DMS 273 (cell line): ENCODE measurements at regions not wholly inside any gene's neighbourhood (a gene's known extent, or its start where the extent isn't known, plus 50 kb on each side); places are given as distances from the start of the nearest gene placed in this dataset.

Experiments used
- DNase-seq: peaks from one replicate; lab custom pipeline; 2025; ENCODE audit not compliant: unreplicated experiment; lab: John Stamatoyannopoulos, UW

DNA sequence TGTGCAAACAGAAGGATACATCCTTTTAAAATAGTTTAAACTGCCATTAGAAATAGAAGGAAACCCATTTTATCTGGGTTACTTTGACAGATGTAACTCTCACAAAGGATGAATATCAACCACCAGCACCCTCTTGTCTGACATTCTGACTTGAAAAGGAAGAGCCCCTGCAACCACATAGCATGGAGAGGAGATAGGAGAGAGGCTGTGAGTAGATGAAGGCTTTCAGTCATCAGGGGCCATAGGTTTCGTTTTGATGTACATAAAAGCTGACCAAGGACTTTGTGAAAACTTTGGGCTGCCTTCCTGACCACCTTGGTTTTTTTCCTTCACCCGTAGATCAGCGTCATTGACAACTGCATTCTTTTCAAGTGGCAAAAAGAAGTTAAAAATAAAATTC, 211.6 kb upstream of the PRPS1L1 start:
- DNase-seq = no peak

DNA sequence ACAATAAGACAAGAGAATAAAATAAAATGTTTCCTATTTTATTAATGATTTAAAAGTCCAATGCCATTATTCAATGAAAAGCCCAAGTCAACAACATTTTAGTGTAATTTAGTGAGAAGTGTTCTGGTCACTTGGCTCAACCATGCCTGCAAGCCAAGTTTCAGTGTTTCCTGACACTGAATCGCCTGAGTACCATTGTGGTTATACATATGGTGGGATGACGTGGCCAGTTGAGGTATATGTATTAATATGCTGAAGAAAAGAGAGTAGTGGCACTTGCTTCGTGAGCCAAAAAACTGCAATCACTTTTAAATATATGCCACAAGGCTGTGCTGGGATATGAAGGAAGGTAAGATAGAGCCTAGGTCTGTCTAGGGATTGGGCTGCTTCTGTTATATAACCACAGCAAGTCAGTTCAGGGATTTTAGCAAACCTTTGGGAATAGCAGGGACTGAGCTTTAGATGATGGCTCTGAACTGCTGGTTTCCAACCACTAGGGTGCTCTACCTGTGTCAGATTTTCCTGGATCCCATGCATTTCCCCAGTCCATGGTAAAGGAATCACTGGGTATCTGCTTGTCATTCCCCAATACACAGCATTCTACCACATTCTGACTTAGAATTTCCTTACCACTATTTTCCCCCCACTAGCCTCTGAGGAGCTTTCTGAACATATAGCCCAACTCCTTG, 214.0 kb upstream of the PRPS1L1 start:
- peak; percentile 4 for DNase-seq

DNA sequence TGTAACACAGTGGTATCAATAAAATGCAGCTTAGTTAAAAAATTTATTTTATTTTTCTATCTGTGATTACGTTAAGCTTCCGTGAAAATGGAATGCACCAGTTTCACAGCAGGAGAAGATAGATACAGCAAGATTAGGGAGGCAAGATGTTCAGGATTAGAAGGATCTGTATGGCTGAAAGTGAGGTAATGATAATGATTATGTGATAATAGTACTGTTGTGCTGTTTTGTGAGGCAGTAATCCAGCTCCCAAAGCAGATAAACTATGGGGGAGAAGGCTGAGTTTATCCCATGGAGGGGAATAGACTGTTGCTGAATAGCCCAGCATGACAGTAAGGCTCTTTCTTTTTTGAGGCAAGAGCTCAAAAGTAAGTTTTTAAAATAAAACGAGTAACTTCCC, 216.1 kb upstream of the PRPS1L1 start:
- no peak for DNase-seq

DNA sequence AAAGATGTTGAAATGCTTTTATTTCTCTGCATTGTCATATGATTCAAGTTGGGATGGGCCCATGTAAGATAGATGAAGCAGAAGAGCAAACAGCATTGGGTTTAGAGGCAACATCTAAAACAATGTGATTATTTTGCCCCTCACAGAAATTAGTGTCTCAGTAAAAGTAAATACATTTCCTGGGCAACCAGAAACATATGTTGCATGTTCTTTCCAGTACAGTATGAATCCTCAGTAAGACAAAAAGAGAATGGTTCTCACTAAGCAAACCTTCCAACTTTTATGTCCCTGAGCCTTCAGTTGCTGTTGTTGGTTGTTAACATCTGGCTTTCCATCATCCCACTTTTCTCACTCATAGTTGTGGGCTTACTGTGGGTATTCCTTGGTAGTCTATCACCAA, 222.5 kb upstream of the PRPS1L1 start:
- DNase-seq = no peak

DNA sequence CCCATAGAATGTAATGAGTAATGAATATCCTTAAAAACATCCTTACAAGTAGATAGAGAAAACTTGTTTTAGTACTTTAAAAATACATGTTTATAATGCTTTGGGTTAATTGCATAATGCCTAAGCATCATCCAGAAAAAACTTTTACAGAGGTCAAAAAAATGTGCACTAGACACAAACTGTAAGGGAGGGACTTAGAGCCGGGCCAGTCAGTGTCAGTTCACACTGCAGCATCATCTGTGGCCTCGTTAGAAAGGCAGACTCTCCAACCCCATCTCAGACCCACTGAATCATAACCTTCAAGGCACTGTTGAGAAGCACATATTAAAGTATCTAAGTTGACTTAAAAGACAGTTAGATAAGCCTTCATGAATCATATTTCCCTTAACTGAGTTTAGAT, 230.1 kb upstream of the PRPS1L1 start:
- peak; percentile 28 for DNase-seq

DNA sequence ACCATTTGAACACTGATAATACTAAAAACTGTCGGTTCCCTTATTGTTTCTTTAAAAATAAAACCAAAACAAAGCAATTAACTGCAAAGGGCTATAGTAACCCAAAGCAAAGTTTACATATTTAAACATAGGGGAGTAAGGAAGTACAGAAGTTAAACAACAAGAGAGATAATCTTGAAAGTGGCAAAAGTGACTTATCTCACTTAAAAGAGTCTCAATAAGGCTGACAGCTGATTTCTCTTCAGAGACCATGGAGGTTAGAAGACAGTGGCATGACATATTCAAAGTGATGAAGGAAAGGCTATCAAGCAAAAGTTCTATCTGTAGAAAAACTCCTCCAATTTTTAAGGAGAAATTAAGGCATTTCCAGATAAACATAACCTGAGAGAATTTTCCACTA, 233.5 kb upstream of the HDAC9 start:
- DNase-seq = peak; percentile 22

DNA sequence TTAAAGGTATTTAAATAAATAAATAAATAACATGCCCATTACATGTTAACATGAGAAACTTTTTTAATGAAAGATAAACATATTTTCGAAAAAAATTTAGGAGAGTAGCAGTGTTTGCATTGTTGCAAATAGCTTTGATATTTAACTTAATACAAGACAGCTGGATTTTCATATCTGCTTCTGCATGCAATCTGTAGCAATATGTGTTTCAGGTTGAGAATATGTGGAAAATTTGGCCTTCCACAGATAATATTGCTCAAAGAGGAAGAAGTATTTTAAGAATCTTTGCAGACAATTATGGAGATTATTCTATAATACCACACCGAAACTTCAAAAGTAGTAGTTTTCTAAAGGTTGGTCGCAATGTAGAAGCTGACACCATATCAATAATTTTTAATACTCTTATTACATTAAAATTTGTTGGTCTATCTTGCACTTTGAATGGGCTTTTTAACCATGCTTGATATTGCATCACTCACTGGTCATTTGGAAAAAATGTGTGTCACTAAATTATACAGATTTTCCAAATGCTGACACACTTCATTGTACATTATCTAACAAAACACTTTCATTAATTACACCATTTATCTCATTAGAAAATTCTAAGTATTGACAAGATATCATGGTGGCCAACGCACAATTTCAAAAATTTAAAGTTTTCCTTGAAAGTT, 229.8 kb upstream of the HDAC9 start:
- DNase-seq = no peak

DNA sequence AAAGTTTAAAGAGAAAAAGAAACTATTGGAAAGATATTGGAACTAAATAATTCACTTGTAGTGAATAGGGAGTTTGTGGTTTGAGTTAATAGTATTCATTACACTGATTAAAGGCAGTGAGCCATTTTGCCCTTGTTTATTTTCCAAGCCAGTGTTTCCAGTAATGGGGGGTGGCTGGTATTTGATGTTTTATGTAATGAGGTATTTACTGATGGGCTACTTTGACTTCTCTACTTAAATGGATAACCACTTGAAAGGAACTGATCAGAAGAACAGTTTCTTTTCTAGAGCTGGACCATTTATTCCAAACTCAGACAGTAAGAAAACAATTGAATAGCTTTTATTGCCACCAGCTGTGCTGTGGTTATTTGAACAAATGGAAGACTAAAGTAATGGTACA, 227.0 kb upstream of the HDAC9 start:
- DNase-seq = no peak

DNA sequence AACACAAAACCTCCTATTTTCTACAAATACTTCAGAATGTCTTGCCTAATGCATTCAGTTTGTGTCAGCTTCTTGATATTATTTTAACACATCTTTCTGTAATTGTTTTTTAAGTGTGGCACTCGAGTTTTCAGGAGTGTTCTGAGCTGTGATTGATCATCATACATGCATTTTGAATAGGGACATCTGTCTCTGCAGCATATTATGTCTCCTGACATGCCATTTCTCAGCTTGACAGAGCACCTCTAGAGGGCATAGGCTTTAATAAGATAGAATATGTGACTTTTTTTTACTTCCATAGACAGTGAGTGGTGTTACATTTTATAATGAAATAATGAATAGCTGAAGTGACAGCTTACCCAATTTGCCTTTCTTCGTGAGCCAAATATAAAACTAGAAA, 219.2 kb upstream of the HDAC9 start:
- DNase-seq = peak; percentile 24

DNA sequence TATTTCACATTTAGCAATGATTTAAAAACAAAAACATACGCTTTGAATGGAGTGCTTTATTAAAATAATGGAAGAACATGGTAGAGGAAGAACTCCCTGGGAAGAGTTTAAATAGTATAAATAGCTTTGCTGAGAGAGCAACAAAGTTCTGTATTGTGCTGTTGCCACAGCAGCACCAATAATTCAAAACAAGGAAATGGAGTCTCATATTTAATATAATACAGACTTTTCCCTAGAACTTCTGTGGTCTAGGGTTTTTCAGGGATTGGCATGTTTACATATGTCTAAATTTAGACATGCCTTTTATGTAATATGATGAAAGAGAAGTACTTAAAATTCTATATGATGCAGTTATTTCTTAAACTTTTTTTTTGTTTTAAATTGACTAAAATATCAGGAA, 217.2 kb upstream of the HDAC9 start:
- no peak for DNase-seq

DNA sequence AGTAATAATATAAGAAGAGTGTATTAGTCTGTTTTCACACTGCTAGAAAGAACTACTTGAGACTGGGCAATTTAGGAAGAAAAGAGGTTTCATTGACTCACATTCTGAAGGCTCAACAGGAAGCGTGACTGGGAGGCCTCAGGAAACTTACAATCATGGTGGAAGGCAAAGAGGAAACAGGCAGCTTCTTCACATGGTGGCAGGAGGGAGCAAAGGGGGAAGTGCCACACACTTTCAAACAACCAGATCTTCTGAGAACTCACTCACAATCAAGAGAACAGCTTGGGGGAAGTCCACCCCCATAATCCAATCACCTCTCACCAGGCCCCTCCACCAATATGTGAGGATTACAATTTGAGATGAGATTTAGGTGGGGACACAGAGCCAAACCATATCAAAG, 212.5 kb upstream of the HDAC9 start:
- no peak for DNase-seq

DNA sequence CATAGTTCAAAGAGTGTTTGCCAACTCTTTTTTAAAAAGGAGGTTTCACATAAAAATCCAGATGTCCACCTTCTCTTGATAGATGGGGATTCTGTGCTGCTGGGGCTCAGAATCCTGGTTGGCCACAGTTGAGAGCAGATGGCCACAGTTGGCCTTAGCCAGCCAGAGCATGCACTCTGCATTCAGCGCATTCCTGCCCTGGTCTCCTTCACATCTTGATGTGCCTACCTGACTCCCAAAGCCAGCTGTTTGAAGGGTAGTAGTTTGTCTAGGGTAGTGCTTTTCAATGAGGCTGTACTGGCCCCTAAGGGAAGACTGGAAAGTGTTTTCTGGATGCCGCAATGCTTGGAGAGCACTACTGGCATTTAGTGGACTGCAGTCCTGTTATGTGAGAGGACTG, 208.1 kb upstream of the HDAC9 start:
- peak; percentile 51 for DNase-seq

DNA sequence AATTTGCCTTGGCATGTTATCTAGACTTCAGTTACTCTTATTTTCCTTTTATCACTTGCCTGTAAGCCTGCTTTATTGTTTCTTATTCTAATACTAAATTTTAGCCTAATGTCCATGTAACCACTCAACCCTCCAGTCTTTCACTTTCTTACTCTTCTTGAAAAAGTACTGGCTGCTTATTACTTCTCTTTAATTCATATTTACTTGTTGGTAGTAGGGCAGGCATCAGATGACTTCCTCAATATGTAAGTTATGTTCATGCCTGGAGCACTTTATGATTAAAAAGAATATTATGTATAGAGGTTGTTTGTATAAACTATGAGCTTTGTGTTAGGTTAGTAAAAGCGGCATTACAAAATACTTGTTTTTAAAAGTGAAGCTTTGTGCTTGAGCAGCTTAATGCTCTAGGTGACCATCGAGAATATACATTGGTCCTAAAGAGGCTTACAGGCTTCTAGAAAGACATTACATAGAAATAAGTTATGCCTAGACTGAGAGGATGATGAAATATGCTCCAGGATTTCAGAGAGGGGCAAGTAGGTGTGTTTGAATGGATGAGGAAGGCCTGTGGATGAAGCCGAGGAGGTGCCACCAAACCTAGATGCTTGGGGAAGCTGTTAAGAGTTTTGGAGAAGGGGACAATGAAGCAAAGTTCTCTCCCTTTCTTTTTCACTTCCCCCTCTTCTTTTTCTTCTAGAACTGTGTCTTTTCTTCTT, 207.1 kb upstream of the HDAC9 start:
- DNase-seq = no peak

DNA sequence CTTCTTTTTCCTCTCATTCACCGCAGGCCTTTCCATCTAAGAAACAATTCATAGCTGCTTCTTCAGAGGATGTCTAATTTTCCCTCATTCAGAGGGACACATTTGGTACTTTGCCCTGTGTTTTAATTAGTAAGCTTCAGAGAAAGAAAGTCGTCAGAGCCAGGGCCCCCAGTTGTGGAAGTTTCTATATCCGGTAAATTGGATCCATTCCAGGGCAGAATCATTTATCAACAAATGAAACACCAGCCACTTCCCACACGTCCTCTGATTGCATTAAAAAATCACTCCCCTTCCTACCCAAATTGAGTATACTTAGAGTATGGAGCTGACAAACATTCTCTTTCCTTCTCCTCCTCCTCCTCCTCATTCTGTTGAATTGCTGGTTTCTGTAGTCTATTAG, 205.8 kb upstream of the HDAC9 start:
- no peak for DNase-seq

DNA sequence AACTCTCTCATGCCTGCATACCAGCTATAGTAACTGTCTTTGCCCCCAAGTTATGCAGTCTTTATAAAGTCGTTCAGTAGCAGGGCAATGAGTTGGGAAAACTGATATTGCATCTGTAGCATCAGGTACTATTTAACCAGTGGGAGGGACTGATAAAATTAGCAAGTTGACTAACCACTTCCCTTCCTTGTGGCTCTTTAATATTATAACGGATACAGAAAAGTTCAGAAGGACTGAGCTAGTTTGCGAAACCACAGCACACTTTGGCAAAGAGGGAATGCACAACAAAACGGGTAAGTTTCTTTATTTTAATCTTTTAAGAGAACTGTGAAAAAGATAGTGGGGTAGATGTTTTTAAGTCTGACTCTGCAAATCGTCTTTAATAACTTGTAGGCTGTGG, 205.3 kb upstream of the HDAC9 start:
- DNase-seq = no peak

DNA sequence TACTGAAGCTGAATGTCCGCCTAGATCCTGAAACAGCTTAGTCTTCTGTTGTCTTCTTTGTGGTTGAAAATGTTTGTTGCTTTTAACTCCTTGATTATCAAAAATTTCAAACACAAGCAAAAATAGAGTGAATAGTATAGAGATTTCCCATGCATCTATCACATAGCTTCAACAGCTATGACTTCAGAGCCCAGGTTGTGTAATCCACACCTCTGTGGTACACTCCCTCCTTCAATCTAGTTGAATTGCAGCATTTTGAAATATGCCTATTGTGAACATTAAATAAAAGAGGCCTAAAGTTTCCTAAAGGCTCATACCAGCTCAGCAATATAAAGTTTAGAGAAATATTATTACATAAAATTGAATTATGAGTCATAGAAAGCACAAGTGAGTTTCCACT, 204.7 kb upstream of the HDAC9 start:
- no peak for DNase-seq

DNA sequence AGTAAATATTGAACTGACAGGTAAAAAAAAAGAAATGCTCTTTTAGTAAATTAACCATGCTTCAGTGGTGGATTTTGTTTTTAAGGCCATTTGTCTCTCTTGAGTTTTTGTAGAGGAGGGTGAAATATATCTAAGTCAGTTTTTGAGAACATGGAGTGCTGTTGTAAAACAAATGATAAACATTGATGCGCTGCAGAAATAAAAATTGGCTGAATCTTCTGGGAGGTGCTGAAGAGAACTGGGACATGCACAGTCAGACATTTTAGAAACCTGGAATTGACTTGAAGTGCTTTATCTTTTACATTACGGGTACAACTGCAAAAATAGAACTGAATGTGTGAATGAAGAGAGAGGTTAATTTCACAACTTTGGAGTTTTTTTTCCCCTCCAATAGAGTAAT, 203.0 kb upstream of the HDAC9 start:
- DNase-seq = no peak

DNA sequence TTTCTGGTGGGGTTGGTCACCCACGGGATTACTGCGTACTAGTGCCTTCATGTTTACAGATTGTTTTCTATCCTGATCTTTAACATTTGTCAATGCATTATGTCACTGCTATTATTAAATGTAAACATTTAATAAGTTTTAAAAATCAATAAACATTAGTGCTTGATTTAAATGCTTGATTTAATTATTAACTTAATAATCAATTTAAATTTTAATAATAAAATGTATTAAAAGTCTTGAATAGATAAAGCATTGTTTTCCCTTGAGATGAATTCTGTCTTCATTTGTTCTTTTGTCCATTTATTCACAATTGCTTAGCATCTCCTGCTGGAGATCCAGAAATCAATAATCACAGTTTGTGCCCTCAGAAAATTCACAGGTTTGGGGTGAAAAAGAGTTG, 201.8 kb upstream of the HDAC9 start:
- DNase-seq = no peak

DNA sequence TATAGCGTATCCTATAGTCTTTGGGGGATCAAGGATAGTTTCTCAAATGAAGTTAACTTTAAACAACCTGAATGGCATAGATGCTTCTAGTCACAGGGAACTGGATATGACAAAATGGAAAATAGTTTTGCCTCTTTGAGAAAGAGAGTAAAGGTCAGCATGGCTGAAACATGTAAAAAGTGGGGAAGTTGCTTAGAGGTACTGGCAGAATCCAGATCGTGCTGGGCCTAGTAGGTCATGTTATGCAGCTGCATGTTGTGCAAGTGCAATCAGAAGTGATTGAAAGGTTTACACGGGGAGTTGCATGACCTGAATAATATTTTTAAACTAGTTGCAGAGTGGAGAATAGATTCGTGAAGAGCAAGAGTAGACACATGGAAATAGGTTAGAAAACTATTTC, 201.1 kb upstream of the HDAC9 start:
- no peak for DNase-seq

DNA sequence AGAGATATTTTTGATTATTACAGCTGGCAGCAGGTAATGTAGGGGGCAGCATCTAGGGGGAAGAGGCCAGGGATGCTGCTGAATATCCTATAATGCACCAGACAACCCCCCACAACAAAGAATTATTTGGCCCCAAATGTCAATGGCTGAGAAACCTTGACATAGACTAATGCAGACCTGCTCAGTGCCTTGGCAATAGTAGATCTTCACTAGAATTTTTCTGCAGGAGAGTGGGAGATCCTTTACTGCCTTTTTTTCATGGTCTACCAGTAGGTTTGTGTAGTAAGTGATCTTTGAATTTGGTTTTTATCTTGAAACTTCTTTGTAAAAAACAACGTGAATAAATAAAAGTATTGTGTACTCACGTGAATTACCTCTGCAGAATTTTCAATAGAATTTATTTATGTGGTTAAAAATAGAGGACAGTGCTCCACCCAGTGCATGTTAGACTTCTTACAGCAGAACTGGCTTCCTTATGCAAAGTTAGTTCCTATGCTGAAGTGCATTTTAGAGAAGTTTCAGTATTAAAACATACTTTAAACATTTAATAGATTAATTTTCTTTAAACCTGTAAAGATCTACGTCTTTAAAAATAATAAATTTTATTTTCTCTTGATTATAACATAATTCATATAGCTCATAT, 199.6 kb upstream of the HDAC9 start:
- DNase-seq = no peak

DNA sequence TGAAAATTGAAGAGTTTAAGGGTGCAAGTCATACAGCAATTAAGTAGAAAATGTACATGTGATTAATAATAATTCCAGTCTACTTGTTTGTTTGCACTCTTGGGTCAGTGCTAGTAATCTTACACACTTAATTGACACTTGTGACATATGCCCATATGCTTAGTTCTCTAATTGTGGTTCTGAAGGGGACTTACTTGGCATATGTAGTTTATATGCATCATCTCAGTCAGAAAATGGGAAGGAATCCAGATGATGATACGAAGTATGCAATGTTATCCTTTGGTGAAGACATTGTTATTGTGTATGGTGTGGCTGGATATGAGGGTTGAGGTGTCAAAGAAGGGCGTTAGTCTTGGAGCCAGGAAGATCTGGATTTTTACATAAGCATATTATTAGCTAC, 193.5 kb upstream of the HDAC9 start:
- no peak for DNase-seq

DNA sequence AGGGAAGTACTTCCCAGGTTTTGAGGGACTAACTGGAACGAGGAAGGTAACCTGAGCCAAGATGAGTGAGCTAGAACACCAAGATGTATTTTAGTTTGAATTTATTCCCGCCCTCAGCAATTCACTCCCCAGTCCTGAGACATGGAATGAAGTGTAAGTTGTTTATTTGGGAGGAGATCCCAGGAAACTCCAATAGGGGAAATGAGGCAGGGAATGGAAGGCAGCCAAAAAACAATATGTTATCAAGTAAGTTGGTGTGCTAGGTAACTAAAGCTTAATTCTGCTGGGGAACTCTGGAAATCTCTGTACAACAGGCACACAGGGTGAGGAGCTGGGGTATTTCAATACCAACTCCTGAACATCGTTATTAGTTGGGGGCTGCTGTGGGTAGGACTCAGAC, 189.7 kb upstream of the HDAC9 start:
- no peak for DNase-seq
